Kidney epithelial cell (primary cell): ENCODE measurements at regions not wholly inside any gene's neighbourhood (a gene's known extent, or its start where the extent isn't known, plus 50 kb on each side); places are given as distances from the start of the nearest gene placed in this dataset.

Experiments used
- DNase-seq: peaks from one replicate; pipeline ENCODE4 v3.0.0-alpha.2; 2010; ENCODE audit warnings: low read depth
- H3K27me3 ChIP-seq: 2 replicates; pipeline ENCODE4 v1.6.0; 2011; ENCODE audit warnings: low read length; ENCODE audit not compliant: control insufficient read depth, insufficient read depth
- H3K36me3 ChIP-seq: 2 replicates; pipeline ENCODE4 v1.5.1; 2011; ENCODE audit warnings: low read length; ENCODE audit not compliant: control insufficient read depth, insufficient read depth
- H3K4me3 ChIP-seq: 2 replicates; pipeline ENCODE4 v1.5.1; 2011; ENCODE audit warnings: low read depth, mild to moderate bottlenecking, control low read depth, low read length
- CTCF ChIP-seq: IDR thresholded peaks from 2 replicates; pipeline ENCODE4 v1.5.1; 2011; ENCODE audit warnings: mild to moderate bottlenecking, moderate library complexity, low read length, control low read depth, inconsistent platforms; ENCODE audit not compliant: insufficient read depth, poor library complexity, severe bottlenecking

GRCh38 chr12:82184844-82185243 lies 173.3 kb downstream of the CCDC59 start:
- H3K27me3 ChIP-seq = no peaks in the 10 kb centered on the region
- no peak overlapping the region for H3K4me3 ChIP-seq
- no peak for DNase-seq
- no peak for TF ChIP-seq CTCF
- no peaks in the 10 kb centered on the region for H3K36me3 ChIP-seq

- no peak for DNase-seq
- Histone ChIP-seq H3K36me3 (no peaks in the 10 kb centered on the region), H3K4me3 (no peak overlapping the region), H3K27me3 (no peaks in the 10 kb centered on the region)
- no peak for TF ChIP-seq CTCF
These were observed 175.5 kb downstream of the CCDC59 start for GRCh38 chr12:82182601-82183190.

- no peak for DNase-seq
- Histone ChIP-seq H3K4me3 (no peak overlapping the region), H3K36me3 (no peaks in the 10 kb centered on the region), H3K27me3 (no peaks in the 10 kb centered on the region)
- no peak for TF ChIP-seq CTCF
These were observed 181.3 kb downstream of the CCDC59 start for GRCh38 chr12:82176761-82177490.

- TF ChIP-seq CTCF = no peak
- no peaks in the 10 kb centered on the region for H3K36me3 ChIP-seq
- no peak overlapping the region for H3K4me3 ChIP-seq
- H3K27me3 ChIP-seq = no peaks in the 10 kb centered on the region
- no peak for DNase-seq
These were observed 182.2 kb downstream of the CCDC59 start for GRCh38 chr12:82176026-82176425.

- H3K27me3 ChIP-seq = no peaks in the 10 kb centered on the region
- TF ChIP-seq CTCF = no peak
- no peak overlapping the region for H3K4me3 ChIP-seq
- no peak for DNase-seq
- no peaks in the 10 kb centered on the region for H3K36me3 ChIP-seq
These were observed 183.3 kb downstream of the CCDC59 start for GRCh38 chr12:82174936-82175335.

GRCh38 chr12:82174383-82174782 lies 183.8 kb downstream of the CCDC59 start:
- no peak for DNase-seq
- TF ChIP-seq CTCF = no peak
- Histone ChIP-seq H3K36me3 (no peaks in the 10 kb centered on the region), H3K27me3 (no peaks in the 10 kb centered on the region), H3K4me3 (no peak overlapping the region)
